ENCODE measurements at regions not wholly inside any gene's neighbourhood (a gene's known extent, or its start where the extent isn't known, plus 50 kb on each side); places are given as distances from the start of the nearest gene placed in this dataset.

DNA sequence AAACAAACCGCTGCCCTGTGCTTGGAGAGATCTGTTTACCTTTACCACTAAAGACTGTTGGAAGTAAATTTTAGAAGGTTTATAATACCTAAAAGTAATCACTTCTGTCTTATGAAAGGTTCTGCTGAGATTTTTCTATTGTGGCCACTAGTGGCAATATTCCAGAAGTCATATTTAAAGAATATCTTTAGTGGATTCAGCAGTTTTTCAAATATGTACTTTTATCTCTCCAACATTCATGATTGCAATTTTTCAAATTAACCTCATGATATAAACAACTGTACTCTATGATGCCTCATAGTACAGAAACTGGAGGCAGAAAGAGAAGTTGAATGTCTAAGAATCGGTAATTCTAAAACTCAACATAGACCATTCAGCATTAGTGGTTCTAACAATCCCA lies 53.2 kb upstream of the USPL1 start:
- H3K27ac Mint-ChIP-seq, result no peak overlapping the region
- H3K36me3 Mint-ChIP-seq (ENCODE audit: low read depth), result no peaks in the 10 kb centered on the region
- intact Hi-C loops (cut with micrococcal nuclease), result no loop called here

DNA sequence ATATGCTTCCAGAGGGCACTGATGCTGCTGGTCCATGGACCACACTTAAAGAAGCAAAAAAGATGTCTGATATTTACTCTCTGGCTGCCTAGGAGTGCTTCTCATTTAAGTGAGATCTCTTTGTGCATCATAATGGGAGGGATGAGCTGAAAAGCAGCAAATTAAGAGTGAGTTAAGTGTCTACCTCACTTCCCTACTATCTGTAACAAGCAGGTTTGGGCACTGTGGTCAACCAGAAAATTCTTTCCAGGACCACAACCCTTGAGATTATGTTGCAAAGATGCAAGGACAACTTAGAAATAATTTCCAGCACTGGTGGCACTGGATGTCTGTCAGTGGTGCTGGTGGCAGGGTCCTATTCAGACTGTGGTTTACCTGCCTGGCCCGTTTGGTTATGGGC lies 52.1 kb upstream of the USPL1 start:
- Mint-ChIP-seq H3K4me1 (peaks cover 14% of the 10 kb centered on the region), H3K4me3 (no peak overlapping the region), H3K27me3 (peaks cover 22% of the 10 kb centered on the region), H3K27ac (no peak overlapping the region), H3K9me3 (no peaks in the 10 kb centered on the region), H3K36me3 (ENCODE audit: low read depth) (no peaks in the 10 kb centered on the region)
- intact Hi-C loops (cut with micrococcal nuclease), result no loop called here
- DNase-seq, result no peak

More for the DNA sequence above, 53.2 kb upstream of the USPL1 start:
- H3K4me1 Mint-ChIP-seq, result peaks cover 4% of the 10 kb centered on the region
- peaks cover 32% of the 10 kb centered on the region for H3K27me3 Mint-ChIP-seq
- H3K4me3 Mint-ChIP-seq, result no peak overlapping the region
- no peak for DNase-seq
- H3K9me3 Mint-ChIP-seq, result no peaks in the 10 kb centered on the region

DNA sequence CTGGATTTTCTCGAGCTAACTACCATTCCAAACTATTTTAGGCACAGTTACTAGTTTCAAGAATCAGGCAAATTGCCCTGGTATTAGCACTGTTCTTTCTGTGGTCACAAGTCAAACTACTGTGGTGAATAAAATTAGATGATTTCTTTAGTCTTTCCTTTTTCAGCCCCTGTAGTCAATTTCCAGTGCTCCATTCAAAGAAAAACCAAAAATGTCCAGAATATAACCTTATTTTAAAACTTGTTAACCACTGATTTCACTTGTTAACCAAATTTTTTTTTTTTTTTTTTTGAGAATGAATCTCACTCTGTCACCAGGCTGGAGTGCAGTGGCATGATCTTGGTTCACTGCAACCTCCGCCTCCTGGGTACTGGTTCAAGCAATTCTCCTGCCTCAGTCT lies 50.6 kb upstream of the USPL1 start:
- no peaks in the 10 kb centered on the region for H3K9me3 Mint-ChIP-seq
- no peak overlapping the region for H3K4me3 Mint-ChIP-seq
- H3K4me1 Mint-ChIP-seq, result peaks cover 15% of the 10 kb centered on the region
- no peaks in the 10 kb centered on the region for H3K36me3 Mint-ChIP-seq (ENCODE audit: low read depth)
- no peak for DNase-seq
- no peak overlapping the region for H3K27ac Mint-ChIP-seq
- H3K27me3 Mint-ChIP-seq, result peaks cover 9% of the 10 kb centered on the region
- intact Hi-C loops (cut with micrococcal nuclease), result no loop called here

All from activated CD4-positive, alpha-beta T cell treated with anti-CD3 and anti-CD28 coated beads, Interleukin-2, amount 10 ng/mL, durations not matched to agents 24 days and 14 days (primary cell).